GM19467 (cell line): ENCODE measurements at regions not wholly inside any gene's neighbourhood (a gene's known extent, or its start where the extent isn't known, plus 50 kb on each side); places are given as distances from the start of the nearest gene placed in this dataset.
A peak's percentile ranks its signal among the peaks of the same experiment; 100 is the strongest.
"Not testable (repeated sequence)": the region's sequence is repeated elsewhere in the genome, so short reads cannot be mapped to it uniquely, and the experiment has no call there.

Experiments
- ATAC-seq: cut with Tn5 transposase; IDR thresholded peaks from one replicate; pipeline ENCODE4 v1.9.1; 2021; ENCODE audit warnings: mild to moderate bottlenecking, moderate library complexity; ENCODE audit not compliant: unreplicated experiment

- ATAC-seq: no peak
Measured at GRCh38 chr7:47093320-47094234, 488.3 kb downstream of the TNS3 start.

- no peak for ATAC-seq
Measured at GRCh38 chr7:47092336-47092735, 489.6 kb downstream of the TNS3 start.

- ATAC-seq: no peak
Measured at GRCh38 chr7:47091141-47091540, 490.8 kb downstream of the TNS3 start.

- no peak for ATAC-seq
Measured at GRCh38 chr7:47089461-47089860, 492.4 kb downstream of the TNS3 start.

GRCh38 chr7:47089068-47089417 lies 492.9 kb downstream of the TNS3 start:
- ATAC-seq: no peak

GRCh38 chr7:47088329-47089067 lies 493.4 kb downstream of the TNS3 start:
- ATAC-seq: peak; percentile 74

GRCh38 chr7:47087866-47088265 lies 494.0 kb downstream of the TNS3 start:
- ATAC-seq: no peak

GRCh38 chr7:47085491-47086275 lies 496.2 kb downstream of the TNS3 start:
- ATAC-seq: no peak

GRCh38 chr7:47083476-47084250 lies 498.2 kb downstream of the TNS3 start:
- no peak for ATAC-seq

GRCh38 chr7:47080816-47081215 lies 501.1 kb downstream of the TNS3 start:
- ATAC-seq: no peak

- ATAC-seq: no peak
Measured at GRCh38 chr7:47078241-47078640, 503.7 kb downstream of the TNS3 start.

- ATAC-seq: no peak
Measured at GRCh38 chr7:47074702-47075153, 507.2 kb downstream of the TNS3 start.

- ATAC-seq: no peak
Measured at GRCh38 chr7:47073284-47073683, 508.6 kb downstream of the TNS3 start.

GRCh38 chr7:47071866-47072265 lies 510.0 kb downstream of the TNS3 start:
- no peak for ATAC-seq

- no peak for ATAC-seq
Measured at GRCh38 chr7:47069385-47070076, 512.4 kb downstream of the TNS3 start.

GRCh38 chr7:47066976-47067614 lies 514.8 kb downstream of the TNS3 start:
- no peak for ATAC-seq

GRCh38 chr7:47056731-47057130 lies 525.2 kb downstream of the TNS3 start:
- no peak for ATAC-seq

GRCh38 chr7:47052541-47053208 lies 529.2 kb downstream of the TNS3 start:
- ATAC-seq: not testable (repeated sequence)

- no peak for ATAC-seq
Measured at GRCh38 chr7:47049234-47049774, 532.6 kb downstream of the TNS3 start.
